Breast epithelium (tissue), 3 donors: ENCODE measurements at regions not wholly inside any gene's neighbourhood (a gene's known extent, or its start where the extent isn't known, plus 50 kb on each side); places are given as distances from the start of the nearest gene placed in this dataset.

Source experiments
- CTCF ChIP-seq, 3 donors: fragments of 450-650 bp; IDR thresholded peaks; one replicate each; pipeline ENCODE4 v1.5.1; 2016 to 2017; ENCODE audit warnings: antibody characterized with exemption in 3 of 3, mild to moderate bottlenecking in 3 of 3, moderate library complexity in 3 of 3
- POLR2A ChIP-seq: fragments of 450-650 bp; IDR thresholded peaks from one replicate; pipeline ENCODE4 v1.6.1; 2016; ENCODE audit warnings: antibody characterized with exemption, mild to moderate bottlenecking, moderate library complexity
- POLR2AphosphoS5 ChIP-seq, 3 donors: sonication (generic); formaldehyde crosslinking; IDR thresholded peaks; one replicate each; pipeline ENCODE4 v1.6.1; 2017; ENCODE audit warnings: antibody characterized with exemption in 3 of 3

- TF ChIP-seq CTCF (IDR thresholded peaks at IDR 0.05) (no peak), POLR2AphosphoS5 (IDR thresholded peaks at IDR 0.05) (no peak), POLR2A (no peak)
Measured at GRCh38 chr9:119443179-119443578, 73.9 kb upstream of the BRINP1 start.
